H1 (cell line): ENCODE measurements at regions not wholly inside any gene's neighbourhood (a gene's known extent, or its start where the extent isn't known, plus 50 kb on each side); places are given as distances from the start of the nearest gene placed in this dataset.

Experiments used
- CTCF ChIA-PET: fragments of 300-600 bp; sonication (Branson Sonifier 250); formaldehyde crosslinking; loops from one replicate; lab custom pipeline; 2021; ENCODE audit not compliant: partially characterized antibody; lab: Charles Lee
- POLR2A ChIA-PET: fragments of 300-600 bp; sonication (Branson Sonifier 250); formaldehyde crosslinking; loops from one replicate; lab custom pipeline; 2021; ENCODE audit warnings: inconsistent platforms; ENCODE audit not compliant: partially characterized antibody; lab: Charles Lee
- DNase-seq, 2 experiments: peaks; one replicate each; pipeline versions ENCODE4 v3.0.0 to v3.0.0-alpha.2; 2010 to 2022; ENCODE audit warnings: low spot score in 2 of 2, low read depth in 1 of 2, mixed read lengths in 1 of 2
- FAIRE-seq: peaks from 2 replicates; lab custom pipeline; 2011; peaks lifted over from hg19 to GRCh38; lab: Jason Lieb, UNC
- H2AFZ ChIP-seq: 2 replicates; pipeline ENCODE4 v1.8.1; 2012; ENCODE audit warnings: low read length, inconsistent platforms
- H2AK5ac ChIP-seq: 2 replicates; pipeline ENCODE4 v1.6.1; 2013; ENCODE audit warnings: low read depth, low read length
- H2BK120ac ChIP-seq: replicated peaks from 2 replicates; pipeline ENCODE3; 2013; ENCODE audit warnings: low read depth, low read length, inconsistent platforms
- H2BK12ac ChIP-seq: 2 replicates; pipeline ENCODE4 v1.6.1; 2013; ENCODE audit warnings: low read depth, low read length
- H2BK15ac ChIP-seq: 2 replicates; pipeline ENCODE4 v1.6.1; 2013; ENCODE audit warnings: low read length
- H2BK20ac ChIP-seq: 2 replicates; pipeline ENCODE4 v1.6.1; 2013; ENCODE audit warnings: low read length
- H2BK5ac ChIP-seq: 2 replicates; pipeline ENCODE4 v1.6.1; 2013; ENCODE audit warnings: low read depth, low read length
- H3K14ac ChIP-seq: 2 replicates; pipeline ENCODE4 v1.6.1; 2013; ENCODE audit warnings: inconsistent platforms; ENCODE audit not compliant: insufficient read length
- H3K18ac ChIP-seq: 2 replicates; pipeline ENCODE4 v1.6.1; 2013; ENCODE audit warnings: low read length; ENCODE audit errors: extremely low read depth
- H3K23ac ChIP-seq: 2 replicates; pipeline ENCODE4 v1.6.1; 2013; ENCODE audit warnings: inconsistent platforms; ENCODE audit not compliant: insufficient read length
- H3K23me2 ChIP-seq: 2 replicates; pipeline ENCODE4 v1.6.1; 2013; ENCODE audit warnings: low read depth, low read length
- H3K27ac ChIP-seq: 2 replicates; pipeline ENCODE4 v1.6.1; 2011; ENCODE audit warnings: low read depth, low read length, inconsistent platforms
- H3K27me3 ChIP-seq, 4 experiments: replicated peaks in 1 of 4; 1 replicate in 1 of 4; 2 replicates in 3 of 4; pipeline versions ENCODE4 v1.6.1 to v1.8.1; 2011 to 2013; ENCODE audit warnings: low read length in 3 of 4, mild to moderate bottlenecking in 3 of 4, inconsistent platforms in 2 of 4, mixed read lengths in 2 of 4, moderate library complexity in 1 of 4; ENCODE audit not compliant: control insufficient read depth in 3 of 4, insufficient read depth in 3 of 4; ENCODE audit errors: extremely low read depth in 1 of 4
- H3K36me3 ChIP-seq, 4 experiments: 2 replicates each; pipeline versions ENCODE4 v1.6.1 to v1.8.1; 2011 to 2013; ENCODE audit warnings: mild to moderate bottlenecking in 4 of 4, low read length in 3 of 4, moderate library complexity in 2 of 4, control low read depth in 1 of 4, inconsistent platforms in 1 of 4; ENCODE audit not compliant: insufficient read depth in 4 of 4, control insufficient read depth in 2 of 4
- H3K4ac ChIP-seq: replicated peaks from 2 replicates; pipeline ENCODE3; 2013; ENCODE audit warnings: low read length, low read depth, mixed read lengths, inconsistent platforms; ENCODE audit not compliant: insufficient read length
- H3K4me1 ChIP-seq, 4 experiments: replicated peaks in 1 of 4; 1 replicate in 1 of 4; 2 replicates in 3 of 4; pipeline versions ENCODE4 v1.6.1 to v1.8.1; 2011 to 2013; ENCODE audit warnings: low read length in 3 of 4, inconsistent platforms in 2 of 4, mixed read lengths in 1 of 4; ENCODE audit not compliant: insufficient read depth in 4 of 4, control insufficient read depth in 3 of 4
- H3K4me2 ChIP-seq, 2 experiments: 2 replicates each; pipeline versions ENCODE4 v1.6.1 to v1.8.1; 2011 to 2013; ENCODE audit warnings: low read depth in 2 of 2, low read length in 2 of 2, control low read depth in 1 of 2, inconsistent platforms in 1 of 2, mild to moderate bottlenecking in 1 of 2; ENCODE audit not compliant: insufficient read depth in 1 of 2
- H3K4me3 ChIP-seq, 4 experiments: fragments of 200-600, 300-600 bp in 1 of 4; sonication (generic), shearing (Covaris generic), sonication (Bioruptor Twin) in 1 of 4; 2 replicates each; pipeline versions ENCODE4 v1.5.1 to v1.8.1; 2011 to 2016; ENCODE audit warnings: low read length in 4 of 4, low read depth in 3 of 4, control low read depth in 2 of 4, inconsistent platforms in 2 of 4, mild to moderate bottlenecking in 2 of 4, mixed read lengths in 1 of 4, moderate library complexity in 1 of 4; ENCODE audit not compliant: insufficient read depth in 2 of 4; ENCODE audit errors: extremely low read depth in 1 of 4
- H3K56ac ChIP-seq: replicated peaks from 2 replicates; pipeline ENCODE3; 2013; ENCODE audit warnings: low read depth, mild to moderate bottlenecking, mixed read lengths, low read length, inconsistent platforms; ENCODE audit not compliant: insufficient read length
- H3K79me1 ChIP-seq: 2 replicates; pipeline ENCODE4 v1.6.1; 2013; ENCODE audit warnings: low read depth, low read length, control low read depth
- H3K79me2 ChIP-seq, 2 experiments: 2 replicates each; pipeline versions ENCODE4 v1.6.1 to v1.8.1; 2012 to 2013; ENCODE audit warnings: low read length in 2 of 2, mild to moderate bottlenecking in 2 of 2, inconsistent platforms in 1 of 2; ENCODE audit not compliant: insufficient read depth in 2 of 2, control insufficient read depth in 1 of 2
- H3K9ac ChIP-seq, 4 experiments: replicated peaks in 1 of 4; 1 replicate in 1 of 4; 2 replicates in 3 of 4; pipeline versions ENCODE4 v1.6.1 to v1.8.1; 2011 to 2013; ENCODE audit warnings: low read depth in 3 of 4, low read length in 3 of 4, control low read depth in 2 of 4, mild to moderate bottlenecking in 2 of 4, moderate library complexity in 2 of 4, inconsistent platforms in 1 of 4; ENCODE audit errors: extremely low read depth in 1 of 4
- H3K9me3 ChIP-seq, 2 experiments: 2 replicates each; pipeline versions ENCODE4 v1.6.1 to v1.8.1; 2012 to 2013; ENCODE audit warnings: mild to moderate bottlenecking in 2 of 2, moderate library complexity in 2 of 2, control low read depth in 1 of 2, inconsistent platforms in 1 of 2, low read depth in 1 of 2, low read length in 1 of 2, mixed read lengths in 1 of 2; ENCODE audit not compliant: insufficient read depth in 2 of 2
- H4K20me1 ChIP-seq, 2 experiments: replicated peaks in 1 of 2; 2 replicates each; pipeline versions ENCODE3 to v1.8.1; 2011 to 2013; ENCODE audit warnings: inconsistent platforms in 2 of 2, low read length in 2 of 2, mild to moderate bottlenecking in 1 of 2; ENCODE audit not compliant: insufficient read depth in 2 of 2, control insufficient read depth in 1 of 2
- H4K5ac ChIP-seq: 2 replicates; pipeline ENCODE4 v1.6.1; 2013; ENCODE audit warnings: low read length, low read depth, mixed read lengths, inconsistent platforms; ENCODE audit not compliant: insufficient read length
- H4K8ac ChIP-seq: 2 replicates; pipeline ENCODE4 v1.8.0; 2013; ENCODE audit warnings: mild to moderate bottlenecking, moderate library complexity, low read length, inconsistent platforms; ENCODE audit not compliant: insufficient read depth; ENCODE audit errors: extremely low read depth
- H4K91ac ChIP-seq: replicated peaks from 2 replicates; pipeline ENCODE3; 2013; ENCODE audit warnings: low read length, mixed read lengths, inconsistent platforms; ENCODE audit not compliant: insufficient read length
- BACH1 ChIP-seq: IDR thresholded peaks from 2 replicates; pipeline ENCODE4 v1.6.1; 2012; ENCODE audit warnings: low read length, improper control_type of control experiment
- CBX8 ChIP-seq: fragments of 300-800, 300-1000 bp; sonication (generic); IDR thresholded peaks from 2 replicates; pipeline ENCODE4 v1.7.1; 2016; ENCODE audit warnings: low read depth, low read length, borderline replicate concordance
- CTBP2 ChIP-seq: IDR thresholded peaks from 2 replicates; pipeline ENCODE4 v1.7.0; 2011; ENCODE audit warnings: borderline replicate concordance, mild to moderate bottlenecking, moderate library complexity, mixed read lengths, low read length; ENCODE audit not compliant: insufficient read depth, insufficient read length
- EGR1 ChIP-seq: IDR thresholded peaks from 2 replicates; pipeline ENCODE4 v1.6.1; 2011; ENCODE audit warnings: low read depth, low read length, borderline replicate concordance
- JUN ChIP-seq: IDR thresholded peaks from 2 replicates; pipeline ENCODE4 v1.6.1; 2011; ENCODE audit warnings: low read depth, mild to moderate bottlenecking, improper control_type of control experiment, low read length
- JUND ChIP-seq: IDR thresholded peaks from 2 replicates; pipeline ENCODE4 v1.6.1; 2011; ENCODE audit warnings: mild to moderate bottlenecking, improper control_type of control experiment, low read length
- KDM1A ChIP-seq: fragments of 200-600, 300-600 bp; sonication (generic); IDR thresholded peaks from 2 replicates; pipeline ENCODE4 v1.7.1; 2016; ENCODE audit warnings: mild to moderate bottlenecking, low read length, borderline replicate concordance
- KDM4A ChIP-seq: IDR thresholded peaks from one replicate; pipeline ENCODE4 v1.7.1; 2012; ENCODE audit warnings: low read depth, mild to moderate bottlenecking, moderate library complexity, low read length, inconsistent platforms; ENCODE audit not compliant: severe bottlenecking
- NANOG ChIP-seq: IDR thresholded peaks from 2 replicates; pipeline ENCODE4 v1.6.1; 2011; ENCODE audit warnings: low read length, low read depth, mild to moderate bottlenecking, inconsistent platforms; ENCODE audit not compliant: insufficient read depth, poor library complexity, severe bottlenecking
- RFX5 ChIP-seq: IDR thresholded peaks from 2 replicates; pipeline ENCODE4 v1.6.1; 2011; ENCODE audit warnings: low read depth, low read length, improper control_type of control experiment, borderline replicate concordance
- RXRA ChIP-seq: IDR thresholded peaks from 2 replicates; pipeline ENCODE4 v1.6.1; 2011; ENCODE audit warnings: low read depth, mild to moderate bottlenecking, low read length, moderate library complexity; ENCODE audit not compliant: insufficient read depth
- SAP30 ChIP-seq: fragments of 300-600 bp; sonication (generic); IDR thresholded peaks from 2 replicates; pipeline ENCODE4 v1.7.1; 2012; ENCODE audit warnings: low read length, moderate library complexity, mild to moderate bottlenecking, inconsistent platforms; ENCODE audit not compliant: insufficient read depth, insufficient replicate concordance
- SIRT6 ChIP-seq: IDR thresholded peaks from one replicate; pipeline ENCODE4 v1.7.1; 2012; ENCODE audit warnings: low read length, inconsistent platforms
- SRF ChIP-seq: IDR thresholded peaks from 2 replicates; pipeline ENCODE4 v1.6.1; 2011; ENCODE audit warnings: mild to moderate bottlenecking, low read depth, low read length, moderate library complexity
- TEAD4 ChIP-seq: IDR thresholded peaks from 2 replicates; pipeline ENCODE4 v1.6.1; 2012; ENCODE audit warnings: low read depth, low read length, inconsistent platforms, mixed read lengths
- WGBS, 2 experiments: shearing (Covaris generic) in 1 of 2; methylation state at CpG; one replicate each; pipeline versions ENCODE4 v1.1.6 to v1.1.7; 2013 to 2015; ENCODE audit warnings: low lambda C conversion rate in 2 of 2, mixed read lengths in 2 of 2, inconsistent platforms in 1 of 2, low coverage in 1 of 2, missing lambda C conversion rate in 1 of 2; ENCODE audit not compliant: insufficient replicate concordance in 2 of 2, insufficient coverage in 1 of 2, insufficient read length in 1 of 2; ENCODE audit errors: extremely low coverage in 1 of 2, missing lambda C conversion rate in 1 of 2; 5-methylcytosine and 5-hydroxymethylcytosine counted together

DNA sequence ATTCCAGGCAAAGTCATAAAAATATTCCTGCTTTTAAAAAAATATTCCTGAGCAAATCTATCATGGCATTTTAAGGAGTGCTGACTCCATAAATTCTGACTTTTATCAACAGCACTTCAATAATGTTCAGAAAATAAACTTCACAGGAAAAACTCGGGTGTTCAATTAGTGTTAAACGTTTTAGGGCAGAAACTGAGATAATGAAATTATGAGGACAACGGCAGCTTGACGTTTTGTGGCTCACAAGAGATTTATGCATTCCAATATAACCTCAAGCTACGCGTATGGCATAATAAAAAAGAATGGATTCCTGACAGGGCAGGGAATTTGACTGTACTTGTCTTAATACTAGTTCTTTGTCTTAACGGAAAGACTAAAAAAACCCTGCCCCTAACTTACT lies 133.2 kb downstream of the ICOS start:
- no peak overlapping the region for H2BK120ac ChIP-seq
- no peaks in the 10 kb centered on the region; the same call in 1 of the 2 replicates for H3K23me2 ChIP-seq
- H2AK5ac ChIP-seq: no peak overlapping the region
- no peak overlapping the region for H4K91ac ChIP-seq
- no peak overlapping the region for H2BK12ac ChIP-seq
- FAIRE-seq: no peak
- H2BK15ac ChIP-seq: no peak overlapping the region
- H3K36me3 ChIP-seq: no peaks in the 10 kb centered on the region
- H3K27me3 ChIP-seq: no peaks in the 10 kb centered on the region
- H3K4me3 ChIP-seq: no peak overlapping the region
- H3K56ac ChIP-seq: no peak overlapping the region
- WGBS, 2 experiments: 88% methylated on average over 7 of the region's 7 CpGs; no CpG with 5 or more reads in 1 of the 2 experiments
- H2AFZ ChIP-seq: no peak overlapping the region; the same call in 1 of the 2 replicates
- no peak overlapping the region for H3K23ac ChIP-seq
- H4K5ac ChIP-seq: no peak overlapping the region
- no peak for DNase-seq
- H2BK5ac ChIP-seq: no peak overlapping the region
- no peaks in the 10 kb centered on the region for H3K4me1 ChIP-seq
- H3K9ac ChIP-seq: no peak overlapping the region
- H4K20me1 ChIP-seq: no peaks in the 10 kb centered on the region
- no peak overlapping the region for H3K14ac ChIP-seq
- ChIA-PET CTCF (interaction anchor here (0.9 to 3.4 kb wide), 5 partner anchors 11 to 68 kb away, joined by 3 to 12 read pairs (median 5); no protein-coding TSS in a partner anchor), POLR2A (no interaction called here)
- H3K79me1 ChIP-seq: no peaks in the 10 kb centered on the region
- no peaks in the 10 kb centered on the region for H3K79me2 ChIP-seq
- H4K8ac ChIP-seq: no peak overlapping the region
- no peak overlapping the region for H3K4me2 ChIP-seq
- H3K27ac ChIP-seq: no peak overlapping the region
- no peak overlapping the region for H2BK20ac ChIP-seq
- no peak overlapping the region for H3K4ac ChIP-seq
- no peak overlapping the region for H3K18ac ChIP-seq
- 0 out of 4 replicates have a peak, but pooled peaks cover 0 to under 1% of the 10 kb centered on the region in 2 experiments for H3K9me3 ChIP-seq
- no peak for TF ChIP-seq KDM1A
- TF ChIP-seq JUN: no peak
- no peak for TF ChIP-seq RFX5
- no peak for TF ChIP-seq CBX8
- no peak for TF ChIP-seq SRF
- TF ChIP-seq SAP30: no peak
- TF ChIP-seq BACH1: no peak
- no peak for TF ChIP-seq TEAD4
- no peak for TF ChIP-seq SIRT6
- no peak for TF ChIP-seq EGR1
- TF ChIP-seq KDM4A: no peak
- TF ChIP-seq JUND: no peak
- TF ChIP-seq NANOG: no peak
- TF ChIP-seq RXRA: no peak
- no peak for TF ChIP-seq CTBP2
